22Rv1 (cell line): ENCODE measurements at regions not wholly inside any gene's neighbourhood (a gene's known extent, or its start where the extent isn't known, plus 50 kb on each side); places are given as distances from the start of the nearest gene placed in this dataset.

Experiments
- H3K27ac ChIP-seq: fragments of 450-650 bp; 2 replicates; pipeline ENCODE4 v1.5.1; 2017
- CTCF ChIP-seq: fragments of 450-650 bp; IDR thresholded peaks from 2 replicates; pipeline ENCODE4 v1.5.1; 2017; ENCODE audit warnings: mild to moderate bottlenecking
- ZFX ChIP-seq: fragments of 450-650 bp; IDR thresholded peaks from 2 replicates; pipeline ENCODE4 v1.6.1; 2017; ENCODE audit warnings: antibody characterized with exemption, borderline replicate concordance

- TF ChIP-seq ZFX (no peak), CTCF (no peak)
- H3K27ac ChIP-seq, result no peak overlapping the region
Observed at GRCh38 chr7:46389146-46389545, 468.1 kb upstream of the IGFBP3 start.

GRCh38 chr7:46387646-46388045 lies 466.6 kb upstream of the IGFBP3 start:
- no peak overlapping the region for H3K27ac ChIP-seq
- TF ChIP-seq CTCF (no peak), ZFX (no peak)

- TF ChIP-seq CTCF (no peak), ZFX (no peak)
- no peak overlapping the region for H3K27ac ChIP-seq
Observed at GRCh38 chr7:46386428-46387399, 465.6 kb upstream of the IGFBP3 start.

GRCh38 chr7:46385662-46386309 lies 464.7 kb upstream of the IGFBP3 start:
- no peak overlapping the region for H3K27ac ChIP-seq
- TF ChIP-seq ZFX (no peak), CTCF (no peak)

- no peak overlapping the region for H3K27ac ChIP-seq
- TF ChIP-seq ZFX, result no peak
- TF ChIP-seq CTCF, result no peak
Observed at GRCh38 chr7:46383605-46384004, 462.5 kb upstream of the IGFBP3 start.

GRCh38 chr7:46369933-46370654 lies 449.0 kb upstream of the IGFBP3 start:
- TF ChIP-seq ZFX (no peak), CTCF (no peak)

More at GRCh38 chr7:46369933-46370654, 449.0 kb upstream of the IGFBP3 start:
- no peak overlapping the region for H3K27ac ChIP-seq
